H1 (cell line): ENCODE measurements at regions not wholly inside any gene's neighbourhood (a gene's known extent, or its start where the extent isn't known, plus 50 kb on each side); places are given as distances from the start of the nearest gene placed in this dataset.

Experiments
- EP300 ChIP-seq, 2 experiments: IDR thresholded peaks; 1 replicate in 1 of 2; 2 replicates in 1 of 2; pipeline ENCODE4 v1.6.1; 2011 to 2012; ENCODE audit warnings: low read depth in 2 of 2, low read length in 2 of 2, mild to moderate bottlenecking in 2 of 2, borderline replicate concordance in 1 of 2, inconsistent platforms in 1 of 2, moderate library complexity in 1 of 2
- EZH2 ChIP-seq: fragments of 200-600 bp; sonication (generic); IDR thresholded peaks from 2 replicates; pipeline ENCODE4 v1.7.1; 2012; ENCODE audit warnings: low read depth, mild to moderate bottlenecking, moderate library complexity, low read length, inconsistent platforms; ENCODE audit not compliant: severe bottlenecking

DNA sequence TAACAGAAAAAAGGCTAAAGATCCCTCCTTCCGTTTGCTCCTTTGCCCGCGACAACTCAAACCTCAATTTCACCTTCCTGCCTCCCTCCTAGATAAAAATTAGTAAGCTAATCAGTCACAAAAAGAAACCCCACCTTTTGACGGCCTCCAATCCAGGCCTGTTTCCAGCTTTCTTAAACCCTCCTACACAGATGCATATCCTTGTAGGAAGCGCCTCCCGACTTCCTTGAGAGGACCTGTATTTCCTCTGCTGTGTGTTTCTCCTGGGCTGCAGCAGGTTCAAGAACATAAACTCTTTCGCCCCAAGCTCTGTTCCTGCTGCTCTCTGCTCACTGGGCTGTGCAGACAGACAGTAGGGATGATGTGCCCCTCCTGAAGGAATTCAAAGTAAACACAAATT is 168.8 kb downstream of the CYYR1 start (continued):
- TF ChIP-seq EZH2 (no peak), EP300 (IDR thresholded peaks at IDR 0.05; ENCODE audit: borderline replicate concordance in 1 of 2, low read depth in 2 of 2, low read length in 2 of 2) (no peak)
